Activated T-cell treated with anti-CD3 and anti-CD28 coated beads, Interleukin-2, amount 50 U/mL, for 1 hour (primary cell): ENCODE measurements at regions not wholly inside any gene's neighbourhood (a gene's known extent, or its start where the extent isn't known, plus 50 kb on each side); places are given as distances from the start of the nearest gene placed in this dataset.

Experiments used
- DNase-seq: peaks from one replicate; pipeline ENCODE4 v3.0.0-alpha.2; 2020

GRCh38 chr16:6105115-6105514 lies 1007.5 kb upstream of the EEF2KMT start:
- no peak for DNase-seq

DNA sequence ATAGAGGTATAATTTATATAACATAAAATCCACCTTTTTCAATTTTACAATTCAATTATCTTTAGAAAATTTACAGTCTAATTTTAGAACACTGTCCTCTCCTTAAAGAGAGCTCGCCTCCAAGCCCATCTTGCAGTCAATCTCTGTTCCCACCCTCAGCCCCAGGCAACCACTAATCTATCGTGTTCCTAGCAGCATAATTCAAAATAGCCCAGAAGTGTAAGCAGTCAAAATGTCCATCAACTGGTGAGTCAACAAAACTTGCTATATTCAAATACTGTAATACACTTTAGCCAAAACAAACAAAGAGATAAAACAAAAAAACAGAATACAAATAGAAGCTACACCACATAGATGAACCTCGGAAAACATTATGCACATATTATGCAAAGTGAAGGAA lies 1006.8 kb upstream of the EEF2KMT start:
- DNase-seq = no peak

DNA sequence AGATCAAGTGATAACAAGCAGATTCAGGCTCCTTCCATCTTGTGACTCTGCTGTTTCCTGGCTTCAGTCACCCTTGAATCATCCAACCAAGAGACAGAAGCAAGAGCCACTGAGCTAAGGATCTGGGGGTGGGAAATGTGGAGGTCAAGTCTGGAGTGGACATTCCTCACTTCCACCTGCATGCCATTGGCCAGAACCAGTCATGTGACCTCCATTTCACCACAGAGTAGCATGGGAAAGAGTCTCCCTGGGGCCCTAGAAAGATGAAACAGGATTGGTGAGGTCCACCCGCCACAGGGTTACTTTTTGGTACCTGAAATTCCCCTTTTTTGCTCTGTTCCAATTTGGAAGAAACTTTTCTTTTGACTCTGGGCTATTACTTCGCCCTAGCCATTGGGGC lies 1006.0 kb upstream of the EEF2KMT start:
- no peak for DNase-seq

GRCh38 chr16:6099102-6099501 lies 1001.5 kb upstream of the EEF2KMT start:
- DNase-seq = no peak

- no peak for DNase-seq
Measured at GRCh38 chr16:6096931-6097670, 999.5 kb upstream of the EEF2KMT start.

GRCh38 chr16:6095414-6095813 lies 997.8 kb upstream of the EEF2KMT start:
- no peak for DNase-seq

GRCh38 chr16:6091021-6091420 lies 993.4 kb upstream of the EEF2KMT start:
- DNase-seq = no peak

DNA sequence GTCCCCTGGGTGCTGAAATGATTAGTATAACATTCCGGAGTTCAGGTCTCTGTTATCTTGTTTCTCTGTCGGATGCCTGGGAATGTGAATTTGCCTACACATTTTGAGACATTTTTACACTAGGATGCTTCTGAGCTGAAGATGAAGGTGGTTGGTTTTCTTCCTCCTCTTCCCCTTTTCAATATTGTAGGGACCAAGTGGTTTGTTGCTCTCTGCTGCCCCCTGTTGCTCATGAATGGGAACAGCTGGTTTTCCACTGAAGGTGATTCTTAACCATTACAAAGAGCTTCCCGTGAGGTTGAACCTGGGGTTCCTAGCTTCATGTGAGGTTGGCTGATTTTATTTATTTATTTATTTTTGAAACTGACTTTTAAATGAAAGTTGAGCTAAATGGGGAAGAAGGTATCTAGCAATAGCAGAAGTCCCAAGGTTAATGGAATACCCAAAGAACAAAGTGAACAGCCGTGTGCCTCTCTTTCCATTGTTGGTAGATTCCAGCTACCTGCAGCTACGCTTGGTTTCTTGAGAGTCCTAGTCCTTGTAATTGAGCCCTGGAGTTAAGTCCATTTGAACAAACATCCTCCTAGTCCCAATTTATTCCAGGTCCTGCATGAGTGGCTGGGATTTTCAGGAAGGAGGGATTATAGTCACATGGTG lies 983.9 kb upstream of the EEF2KMT start:
- no peak for DNase-seq

GRCh38 chr16:6076631-6077030 lies 979.0 kb upstream of the EEF2KMT start:
- DNase-seq = no peak

GRCh38 chr16:6068063-6068462 lies 970.5 kb upstream of the EEF2KMT start:
- no peak for DNase-seq

GRCh38 chr16:6066652-6067051 lies 969.1 kb upstream of the EEF2KMT start:
- DNase-seq = no peak

DNA sequence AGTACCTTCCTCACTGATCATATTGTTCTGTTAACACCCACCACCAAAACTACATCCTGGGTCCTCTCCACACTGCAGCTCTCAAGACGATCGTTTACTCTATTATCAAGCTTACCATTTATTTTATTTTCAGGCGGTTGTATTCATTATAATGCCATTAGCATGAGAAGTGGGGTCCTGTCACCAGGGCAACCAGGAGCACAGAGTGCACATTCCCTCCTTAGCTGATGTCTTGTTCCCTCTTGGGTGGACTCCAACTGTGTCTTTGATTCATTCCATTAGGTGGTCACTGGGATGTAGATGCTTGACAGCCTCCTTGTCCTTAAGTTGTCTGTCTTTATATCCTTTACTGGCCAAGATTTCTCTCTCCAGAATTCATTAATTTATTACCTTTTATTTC lies 965.9 kb upstream of the EEF2KMT start:
- DNase-seq = no peak

GRCh38 chr16:6059671-6060070 lies 962.1 kb upstream of the EEF2KMT start:
- DNase-seq = no peak

DNA sequence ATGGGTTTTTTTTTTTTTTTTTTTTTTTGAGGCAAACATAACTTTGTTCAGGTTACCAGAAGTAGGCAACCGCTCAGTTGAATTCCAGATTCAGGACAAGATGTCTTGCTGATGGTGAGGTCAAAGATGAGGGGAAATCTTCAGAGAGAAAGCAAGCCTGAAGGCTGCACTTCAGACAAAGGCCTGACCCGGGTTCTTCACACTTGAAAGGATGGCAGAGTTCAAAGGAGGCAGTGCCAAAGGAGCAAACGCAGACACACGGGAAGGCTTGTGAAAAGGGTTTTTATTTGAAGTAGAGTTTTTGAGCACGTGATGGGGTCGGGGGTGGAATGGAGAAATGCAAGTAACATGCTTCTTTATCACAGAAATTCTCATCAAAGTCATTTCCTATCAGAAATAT lies 960.2 kb upstream of the EEF2KMT start:
- no peak for DNase-seq

- DNase-seq = no peak
Measured at GRCh38 chr16:6048017-6048416, 950.4 kb upstream of the EEF2KMT start.

DNA sequence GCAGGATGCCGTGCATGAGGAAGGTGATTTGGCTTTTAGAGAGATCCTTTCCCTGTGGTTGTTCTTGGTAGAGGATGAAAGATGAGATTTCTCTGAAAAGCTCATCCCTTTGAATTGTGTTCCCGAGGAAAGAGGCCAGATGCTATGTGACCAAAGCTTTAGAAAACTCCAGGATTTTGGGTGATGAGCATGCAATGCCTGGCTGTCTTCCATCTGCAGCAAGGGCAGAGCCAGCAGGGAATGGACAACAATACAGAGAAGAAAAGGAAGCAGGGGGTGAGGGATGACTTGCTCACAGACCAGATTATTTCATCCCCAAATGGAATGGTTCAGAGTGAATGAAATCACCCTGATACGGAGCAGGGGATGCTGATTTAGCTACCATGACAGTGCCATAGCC lies 949.7 kb upstream of the EEF2KMT start:
- DNase-seq = no peak

DNA sequence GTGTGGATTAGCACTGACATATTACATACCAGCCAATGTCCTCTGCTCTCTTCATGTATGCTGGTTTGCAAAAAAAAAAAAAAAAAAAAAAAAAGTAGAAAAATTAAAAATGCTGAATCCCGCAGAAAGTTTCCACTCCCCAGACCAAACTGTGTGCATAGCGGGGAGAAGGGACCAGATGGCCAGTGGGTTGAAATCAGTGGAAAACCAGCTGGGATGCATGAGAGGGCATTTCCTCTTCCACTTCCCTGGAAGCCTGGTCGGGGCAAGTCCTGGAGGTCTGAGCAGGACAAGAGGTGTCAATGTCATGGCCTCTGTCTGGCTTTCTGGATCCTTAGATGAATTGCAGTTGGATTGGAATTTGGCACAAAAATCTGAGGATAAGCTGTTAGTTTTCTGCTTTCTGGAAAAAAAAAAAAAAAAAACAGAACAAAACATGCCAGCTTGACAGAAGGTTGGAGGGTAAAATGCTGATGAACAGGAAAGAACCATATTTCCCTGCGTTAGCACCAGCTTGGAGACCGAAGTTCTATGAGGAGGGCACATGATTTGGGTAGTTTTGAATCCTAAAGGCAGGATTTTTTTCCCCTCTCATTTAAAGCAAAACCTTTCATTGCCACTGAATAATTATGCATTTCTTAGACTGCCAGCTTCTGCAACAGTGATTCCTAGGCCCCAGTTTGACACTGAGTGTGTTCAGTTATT lies 941.5 kb upstream of the EEF2KMT start:
- DNase-seq = no peak

DNA sequence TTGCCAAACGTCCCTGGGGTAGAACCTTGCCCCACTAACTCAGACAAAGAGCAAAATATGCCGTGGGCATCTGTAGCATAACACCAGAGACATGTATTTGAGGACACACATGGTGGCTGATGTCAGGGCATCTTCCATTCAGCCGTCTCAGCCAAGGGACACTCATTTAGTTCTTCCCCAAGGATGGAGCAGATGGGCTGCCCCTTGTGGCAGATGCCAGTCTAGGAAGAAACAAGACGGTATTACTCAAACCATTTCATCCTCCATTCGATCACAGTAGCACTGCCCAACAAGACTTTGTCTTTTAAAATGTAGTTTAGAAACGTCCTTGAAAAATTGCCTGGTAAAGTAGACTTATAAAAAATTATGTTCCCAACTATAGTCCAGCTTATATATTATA lies 937.6 kb upstream of the EEF2KMT start:
- DNase-seq = no peak

GRCh38 chr16:6034511-6034910 lies 936.9 kb upstream of the EEF2KMT start:
- no peak for DNase-seq

DNA sequence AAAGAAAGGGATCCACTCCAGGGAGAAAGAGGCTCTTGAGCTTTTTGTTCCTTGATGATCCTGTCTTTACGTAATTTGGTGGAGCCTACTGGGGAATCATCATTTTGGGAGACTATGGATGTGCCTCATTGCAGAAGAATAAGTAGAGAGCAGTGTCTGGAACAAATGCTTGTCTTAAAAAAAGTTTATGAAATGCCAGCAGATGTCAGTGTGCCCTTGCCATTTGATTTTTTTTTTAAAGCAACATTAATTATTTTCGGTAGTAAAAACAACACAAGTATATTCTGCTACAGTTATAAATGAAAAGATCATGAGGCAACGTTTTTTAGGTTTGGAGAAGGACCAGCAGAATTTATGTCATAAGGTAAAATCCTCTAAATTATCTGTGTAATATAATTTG lies 934.8 kb upstream of the EEF2KMT start:
- DNase-seq = no peak

DNA sequence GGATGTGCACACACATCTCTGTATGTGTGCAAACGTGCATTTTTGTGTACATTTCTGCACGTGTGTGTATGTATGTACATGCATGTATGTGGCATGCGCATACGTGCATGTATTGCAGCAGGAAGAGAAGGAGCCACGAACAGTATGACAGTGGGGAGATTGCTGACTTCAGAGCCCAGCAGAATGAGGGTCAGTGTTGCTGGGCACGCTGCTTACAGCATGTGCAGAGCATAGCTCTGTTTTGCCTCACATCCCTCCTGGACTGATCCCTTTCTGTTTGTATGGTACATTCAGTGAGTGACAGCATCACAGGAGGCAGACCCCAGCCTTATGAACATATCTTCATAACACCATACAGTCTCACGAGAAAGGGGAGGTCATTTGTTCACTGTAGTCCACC lies 934.0 kb upstream of the EEF2KMT start:
- DNase-seq = no peak

GRCh38 chr16:6031102-6031501 lies 933.5 kb upstream of the EEF2KMT start:
- DNase-seq = no peak

DNA sequence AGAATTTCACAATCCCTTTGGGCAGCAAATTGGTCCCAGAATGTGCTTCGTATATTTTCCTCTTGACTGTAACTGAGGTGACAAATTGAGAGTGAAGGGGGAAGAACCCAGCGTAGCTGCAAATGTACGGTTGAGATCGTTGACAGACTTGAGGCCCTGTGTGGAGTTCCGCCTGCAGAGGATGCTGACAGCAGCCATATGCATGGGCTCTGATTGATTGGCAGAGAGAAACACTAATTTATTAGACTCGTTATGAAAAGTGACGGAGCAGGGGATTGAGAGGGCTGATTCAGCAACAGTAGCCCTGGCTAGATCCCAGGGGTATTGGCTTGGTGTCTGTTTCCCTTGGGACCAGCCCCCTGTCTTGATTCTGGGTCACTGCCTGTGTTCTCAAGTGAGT lies 930.1 kb upstream of the EEF2KMT start:
- no peak for DNase-seq

DNA sequence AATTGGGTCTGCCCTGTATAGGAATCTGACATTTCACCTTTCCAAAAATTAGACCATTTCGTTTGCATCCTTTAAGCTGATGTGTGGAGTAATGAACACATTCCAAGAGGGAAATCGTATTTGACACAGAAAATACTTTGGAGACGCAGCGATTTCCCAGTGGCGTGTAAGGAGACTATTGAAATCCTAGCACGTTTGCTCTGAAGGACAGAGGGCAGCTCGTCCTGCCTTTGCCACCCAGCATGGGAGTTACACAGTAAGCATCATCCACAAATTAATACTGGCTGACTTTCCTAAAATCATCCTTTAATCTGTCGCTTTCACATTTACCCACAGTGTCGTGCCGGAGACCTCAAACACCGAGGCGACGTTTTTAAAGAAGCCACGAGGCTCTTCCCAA lies 925.9 kb upstream of the EEF2KMT start:
- no peak for DNase-seq
